HG03378 (cell line): ENCODE measurements at regions not wholly inside any gene's neighbourhood (a gene's known extent, or its start where the extent isn't known, plus 50 kb on each side); places are given as distances from the start of the nearest gene placed in this dataset.
"Not testable (repeated sequence)": the region's sequence is repeated elsewhere in the genome, so short reads cannot be mapped to it uniquely, and the experiment has no call there.

Source experiments
- ATAC-seq: cut with Tn5 transposase; IDR thresholded peaks from one replicate; pipeline ENCODE4 v1.9.1; 2021; ENCODE audit warnings: mild to moderate bottlenecking, moderate library complexity; ENCODE audit not compliant: unreplicated experiment

DNA sequence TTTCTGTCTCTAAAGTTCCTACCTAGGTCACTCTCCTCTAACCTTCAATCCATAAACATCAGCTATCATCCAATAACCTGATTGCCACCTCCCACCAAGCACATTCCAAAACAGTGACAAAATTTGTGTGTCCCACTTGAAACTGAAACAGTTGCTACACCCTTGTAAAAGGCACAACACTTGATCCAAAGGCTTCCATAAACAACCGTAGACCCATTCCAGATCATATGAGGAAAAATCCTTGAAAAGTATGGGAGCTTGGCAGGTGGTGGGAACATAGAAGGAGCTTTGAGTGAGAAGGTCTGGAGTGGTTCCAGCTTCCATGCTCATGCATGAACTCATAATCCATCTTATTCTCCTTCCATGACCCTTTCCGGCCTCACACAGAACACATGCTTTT, 82.0 kb upstream of the ATP1A1 start:
- no peak for ATAC-seq

DNA sequence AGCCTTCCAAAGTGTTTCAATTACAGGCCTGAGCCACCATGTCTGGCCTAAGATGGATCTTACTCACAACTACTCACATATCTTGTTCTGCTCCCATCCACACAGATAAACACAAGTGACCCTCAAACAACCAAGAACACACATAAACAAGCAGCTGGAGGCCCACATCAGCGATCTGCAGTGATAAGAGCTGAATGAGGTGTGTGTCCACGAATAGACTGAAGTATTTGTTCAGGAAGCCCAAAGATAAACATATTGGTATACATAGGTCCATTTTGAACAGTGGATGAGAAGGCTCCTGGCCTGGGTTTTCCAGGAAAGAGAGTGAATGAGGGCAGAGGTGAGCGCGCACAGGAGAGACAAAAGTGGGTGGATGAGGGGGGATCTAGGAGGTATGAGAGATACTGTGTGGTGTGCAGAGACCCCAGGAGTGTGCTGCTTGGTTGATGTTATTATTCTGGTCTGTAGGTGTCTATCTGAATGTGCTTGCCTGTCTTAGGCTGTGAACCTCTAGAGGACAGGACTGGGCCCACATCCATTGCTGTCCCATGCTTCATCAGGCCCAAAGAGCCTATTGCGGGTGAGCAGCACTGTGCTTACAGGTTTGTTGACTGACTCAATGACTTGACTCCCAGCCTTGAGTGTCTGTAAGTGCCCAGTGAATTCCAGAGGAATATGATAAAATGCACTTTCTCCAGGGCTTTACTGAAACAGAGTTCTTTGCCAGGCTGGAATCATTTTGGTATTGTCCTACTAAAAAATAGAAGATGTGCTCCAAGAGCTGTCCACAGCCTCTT, 79.9 kb upstream of the ATP1A1 start:
- ATAC-seq = no peak

GRCh38 chr1:116297495-116298212, 75.4 kb upstream of the ATP1A1 start:
- no peak for ATAC-seq

DNA sequence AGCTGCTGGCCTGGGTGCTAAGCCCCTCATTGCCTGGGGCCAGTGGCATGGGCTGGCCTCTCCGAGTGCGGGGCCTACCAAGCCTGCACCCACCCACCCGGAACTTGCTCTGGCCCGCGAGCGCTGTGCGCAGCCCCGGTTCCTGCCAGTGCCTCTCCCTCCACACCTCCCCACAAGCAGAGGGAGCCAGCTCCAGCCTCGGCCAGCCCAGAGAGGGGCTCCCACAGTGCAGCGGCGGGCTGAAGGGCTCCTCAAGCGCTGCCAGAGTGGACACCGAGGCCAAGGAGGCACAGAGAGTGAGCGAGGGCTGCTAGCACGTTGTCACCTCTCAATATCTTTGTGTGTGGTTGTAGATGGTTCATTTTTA, 74.8 kb upstream of the ATP1A1 start:
- ATAC-seq = not testable (repeated sequence)

DNA sequence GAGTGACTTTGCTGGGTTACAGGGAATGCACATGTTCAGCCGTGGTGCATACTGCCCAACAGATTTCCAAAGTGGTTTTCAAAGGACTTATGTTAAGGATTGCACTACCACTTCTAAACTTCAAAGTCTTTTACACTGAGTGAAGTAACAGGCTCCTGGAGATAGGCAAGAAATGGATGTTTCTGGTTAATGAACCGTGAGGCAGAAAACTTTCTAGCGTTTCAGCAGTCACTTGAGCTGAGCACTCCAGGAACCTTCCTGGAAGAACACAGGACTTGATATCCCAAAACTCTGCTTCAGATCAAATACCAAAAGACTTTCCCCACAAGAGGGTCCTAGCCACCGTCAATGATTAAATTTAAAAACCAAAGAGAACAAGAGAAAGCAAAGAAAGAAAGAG, 74.3 kb upstream of the ATP1A1 start:
- ATAC-seq = no peak

DNA sequence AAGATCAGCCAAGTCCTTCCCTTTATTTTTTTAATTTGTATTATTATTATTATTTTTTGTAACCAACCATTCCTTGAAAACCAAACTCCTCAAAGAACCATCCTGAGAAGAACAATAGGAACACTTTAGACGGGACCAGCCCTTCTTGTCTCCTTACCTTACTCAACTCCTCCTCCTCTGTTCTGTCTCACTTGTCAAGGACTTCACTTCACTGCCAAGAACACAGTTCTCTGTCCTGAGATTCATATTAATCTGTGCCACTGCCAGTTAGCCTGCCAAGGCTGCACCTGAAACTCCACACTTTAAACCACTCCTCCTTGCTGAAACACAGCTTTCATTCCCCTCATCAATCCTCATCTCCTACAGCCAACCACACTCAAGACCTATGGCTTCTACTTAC, 73.8 kb upstream of the ATP1A1 start:
- no peak for ATAC-seq

DNA sequence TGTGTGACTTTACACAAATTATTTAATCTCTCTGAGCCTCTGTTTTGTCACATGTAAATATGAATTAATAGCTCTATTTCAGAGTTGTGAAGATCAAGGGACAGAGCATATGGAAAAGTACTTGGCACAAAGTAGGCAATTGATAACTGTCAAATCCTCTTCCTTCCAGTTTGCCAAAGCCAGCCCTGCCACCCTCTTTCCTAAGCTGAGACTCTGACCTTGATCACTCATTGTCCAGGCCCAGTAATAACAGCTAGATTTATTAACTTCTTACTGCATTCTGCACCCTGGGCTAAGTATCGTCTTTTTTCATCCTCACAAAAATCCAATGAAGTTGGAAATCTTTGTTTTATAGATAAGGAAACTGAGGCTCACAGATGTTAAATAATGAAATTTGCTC, 70.8 kb upstream of the ATP1A1 start:
- no peak for ATAC-seq

DNA sequence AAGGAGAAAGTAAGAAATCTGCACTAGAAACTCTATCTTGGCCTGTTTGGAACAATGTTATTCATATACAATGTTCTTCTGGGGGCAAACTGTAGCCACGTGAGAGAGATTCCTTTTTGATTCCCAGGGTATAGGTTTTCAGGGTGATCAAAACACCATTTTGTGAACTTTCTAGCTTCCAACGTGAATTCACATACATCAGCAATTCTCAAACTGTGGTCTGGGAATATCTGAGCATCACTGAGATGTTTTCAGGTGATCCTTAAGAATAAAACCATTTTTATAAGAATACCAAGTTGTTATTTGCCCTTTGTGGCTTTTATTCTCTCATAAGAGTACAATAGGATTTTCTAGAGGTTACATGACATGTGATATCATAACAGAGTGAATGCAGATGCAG, 66.9 kb upstream of the ATP1A1 start:
- ATAC-seq = no peak

DNA sequence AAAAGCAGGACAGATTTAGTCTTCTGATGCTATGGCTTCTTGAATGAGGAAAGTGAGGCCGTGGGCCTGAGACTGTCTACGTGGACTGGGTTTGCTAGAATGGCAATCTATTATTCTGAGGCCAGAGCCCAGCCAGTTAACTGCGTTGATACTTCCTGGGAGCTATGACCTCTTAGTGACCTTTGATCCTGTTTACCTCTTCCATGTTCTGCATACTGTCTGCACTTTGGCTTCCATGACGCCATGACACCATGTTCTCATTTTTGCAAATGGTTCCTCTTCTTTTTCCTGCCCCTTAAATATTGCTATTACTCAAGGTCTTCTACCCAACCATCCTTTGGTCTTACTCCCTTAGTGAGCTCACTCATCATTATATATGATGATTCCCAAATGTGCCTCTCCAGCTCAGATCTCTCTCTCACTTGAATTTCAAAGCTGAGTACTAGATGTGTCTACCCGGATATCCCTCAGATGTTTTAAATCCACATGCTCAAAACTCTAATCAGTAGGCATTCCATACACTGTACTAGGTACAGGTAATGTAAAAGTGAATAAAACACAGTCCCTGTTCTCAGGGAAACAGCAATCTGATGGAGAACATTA, 66.1 kb upstream of the ATP1A1 start:
- ATAC-seq = no peak

- no peak for ATAC-seq
Measured at GRCh38 chr1:116308276-116308675, 64.8 kb upstream of the ATP1A1 start.

DNA sequence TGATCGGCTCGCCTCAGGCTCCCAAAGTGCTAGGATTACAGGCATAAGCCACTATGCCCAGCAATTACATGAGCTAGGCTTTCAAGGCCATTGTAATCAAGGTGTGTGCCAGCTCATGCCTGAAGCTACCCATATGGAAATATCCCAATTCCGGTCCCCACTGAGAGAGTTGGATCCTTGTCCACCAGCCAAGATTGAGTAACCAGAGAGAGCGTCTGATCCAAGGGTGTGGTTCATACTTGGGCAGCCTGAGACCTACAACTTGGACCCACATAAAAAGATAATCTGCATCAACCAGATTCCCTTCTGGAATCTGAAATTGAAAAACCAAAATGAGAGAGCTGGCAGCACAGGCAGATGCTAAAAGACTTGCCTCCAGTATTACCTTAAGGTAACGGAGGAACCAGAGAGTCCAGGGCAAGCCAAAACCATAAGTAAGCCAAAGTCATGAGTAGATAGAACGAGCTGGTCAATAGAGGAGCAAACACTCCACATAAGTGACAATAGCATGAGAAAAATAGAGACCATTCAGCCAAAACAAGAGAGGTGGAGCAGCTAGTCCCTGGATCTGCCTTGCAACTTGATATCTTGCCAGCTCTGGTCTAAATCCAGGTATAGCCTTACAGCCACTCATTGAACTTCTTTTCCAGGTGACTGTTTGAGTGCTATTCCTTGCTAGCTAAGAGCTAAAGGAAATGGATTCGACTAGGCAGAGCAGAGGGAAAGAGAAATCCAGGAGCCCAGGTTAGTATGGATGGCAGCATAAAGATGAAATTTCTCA, 63.8 kb upstream of the ATP1A1 start:
- ATAC-seq = no peak

GRCh38 chr1:116310180-116310579, 62.9 kb upstream of the ATP1A1 start:
- ATAC-seq = no peak

GRCh38 chr1:116311193-116311592, 61.9 kb upstream of the ATP1A1 start:
- no peak for ATAC-seq

GRCh38 chr1:116311756-116312680, 61.0 kb upstream of the ATP1A1 start:
- no peak for ATAC-seq

DNA sequence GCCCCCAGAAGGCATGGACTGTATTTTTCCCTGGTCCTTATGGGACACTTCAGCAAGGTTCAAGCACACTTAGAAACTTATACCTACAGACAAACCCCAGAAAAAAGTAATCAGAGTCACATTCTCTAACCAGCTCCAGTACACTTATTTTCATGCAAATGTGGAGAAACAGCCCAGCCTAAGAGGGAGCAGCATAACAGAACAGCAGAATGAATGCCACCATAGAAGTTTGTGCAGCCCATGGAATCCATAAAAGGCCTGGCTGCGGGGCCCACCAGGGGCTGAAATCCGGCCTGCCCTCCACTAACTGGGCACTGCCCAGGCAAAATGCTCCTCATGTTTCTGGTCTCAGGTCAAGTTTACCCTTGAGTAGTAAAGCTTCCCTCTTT, 60.4 kb upstream of the ATP1A1 start:
- no peak for ATAC-seq

DNA sequence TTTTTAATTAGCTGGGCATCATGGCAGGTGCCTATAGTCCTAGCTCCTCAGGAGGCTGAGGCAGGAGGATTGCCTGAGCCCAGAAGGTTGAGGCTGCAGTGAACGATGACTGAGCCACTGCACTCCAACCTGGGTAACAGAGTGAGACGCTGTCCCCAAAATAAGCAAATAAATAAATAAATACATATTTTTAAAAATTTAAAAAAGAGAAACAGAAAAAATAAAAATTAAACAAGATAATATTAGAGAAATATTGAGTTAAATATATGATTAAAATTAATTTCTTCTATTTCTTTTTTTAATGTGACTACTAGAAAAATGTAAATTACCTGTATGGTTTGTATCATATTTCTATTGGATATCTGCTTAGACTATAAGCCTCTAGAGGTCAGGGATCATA, 59.3 kb upstream of the ATP1A1 start:
- ATAC-seq = no peak

DNA sequence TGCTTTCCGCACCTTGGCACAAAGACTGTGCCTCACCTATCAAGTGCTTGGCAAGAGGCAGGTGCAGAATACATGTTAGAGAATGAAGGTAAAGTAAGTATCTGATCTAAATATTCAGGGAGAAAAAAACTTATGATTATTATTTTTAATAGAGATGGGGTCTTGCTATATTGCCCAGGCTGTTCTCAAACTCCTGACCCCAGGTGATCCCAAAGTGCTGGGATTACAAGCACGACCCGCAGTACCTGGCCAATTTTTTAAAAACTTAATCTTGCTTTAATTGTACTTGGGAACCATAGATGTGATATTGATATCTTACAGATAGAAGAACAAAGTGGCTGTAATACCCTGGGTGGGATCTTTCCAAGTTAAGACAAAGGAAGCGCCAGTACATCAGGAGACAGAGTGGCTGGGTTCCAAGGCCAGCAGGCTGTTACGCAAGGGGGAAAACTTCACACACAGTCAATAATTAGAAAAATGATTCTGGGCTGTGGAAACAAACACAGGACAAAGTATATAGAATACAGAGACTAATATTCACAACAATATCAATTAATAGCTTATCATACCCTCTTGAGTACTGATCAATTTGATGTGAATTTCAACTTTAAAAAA, 58.6 kb upstream of the ATP1A1 start:
- no peak for ATAC-seq

DNA sequence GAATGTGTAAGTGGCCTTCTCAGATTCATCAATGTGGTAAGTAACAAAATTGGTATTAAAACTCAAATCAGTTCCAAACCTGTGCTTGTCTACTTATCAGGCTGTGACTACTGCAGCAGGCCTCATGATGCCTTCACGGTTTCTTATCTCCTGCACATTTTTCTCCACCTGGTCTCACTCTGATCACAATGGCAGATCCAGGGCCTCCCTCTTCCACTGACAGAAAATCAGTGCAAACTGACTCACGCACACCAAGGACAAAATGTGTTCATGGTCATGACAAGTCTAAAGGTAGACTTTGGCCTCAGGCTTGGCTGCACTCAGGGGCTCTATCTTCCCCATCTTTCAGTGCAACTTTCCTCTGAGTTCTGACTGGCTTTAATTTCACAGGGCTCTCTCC, 56.7 kb upstream of the ATP1A1 start:
- ATAC-seq = no peak

DNA sequence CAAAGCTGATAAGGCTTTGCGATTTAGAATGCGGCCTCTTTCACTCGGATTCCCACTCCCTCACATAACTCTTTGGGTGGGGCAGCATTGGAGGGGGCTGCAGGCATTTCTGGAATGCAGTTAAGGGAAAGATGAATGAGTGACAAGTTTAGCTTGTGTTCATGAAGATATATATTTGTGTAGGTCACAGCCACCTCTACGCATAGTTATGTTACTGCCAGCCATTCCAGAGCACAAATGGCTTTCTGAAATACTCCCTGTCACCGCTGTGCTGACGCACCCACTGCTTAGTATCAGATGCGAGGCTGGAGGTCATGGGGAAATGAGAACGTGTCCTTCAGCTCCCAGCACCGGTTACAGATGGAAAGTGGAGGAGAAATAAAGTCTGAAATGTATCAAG, 54.1 kb upstream of the ATP1A1 start:
- no peak for ATAC-seq

DNA sequence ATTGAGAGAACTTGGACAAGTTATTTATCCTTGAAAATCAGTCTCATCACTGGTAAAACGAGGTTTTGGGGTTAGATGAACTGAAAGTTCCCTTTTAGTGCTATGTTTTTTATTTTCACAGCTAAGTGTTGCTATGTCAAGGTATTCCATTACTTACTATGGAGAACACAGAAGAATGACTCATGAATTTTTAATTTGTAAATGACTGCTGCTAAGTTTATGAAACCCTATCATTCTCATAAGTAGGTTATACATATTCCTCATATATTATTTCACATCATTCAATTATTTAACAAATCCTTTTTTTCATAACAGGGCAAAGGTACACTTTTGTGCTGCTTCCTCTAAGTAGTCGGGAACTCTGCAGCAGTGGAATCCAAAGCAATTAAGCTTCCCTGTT, 52.2 kb upstream of the ATP1A1 start:
- no peak for ATAC-seq
